Ovary (tissue), 3 donors: ENCODE measurements at regions not wholly inside any gene's neighbourhood (a gene's known extent, or its start where the extent isn't known, plus 50 kb on each side); places are given as distances from the start of the nearest gene placed in this dataset.
"Not testable (repeated sequence)": the region's sequence is repeated elsewhere in the genome, so short reads cannot be mapped to it uniquely, and the experiment has no call there.

ENCODE experiments used
- EP300 ChIP-seq: sonication (generic); formaldehyde crosslinking; IDR thresholded peaks from one replicate; pipeline ENCODE4 v1.6.1; 2017; ENCODE audit warnings: antibody characterized with exemption
- POLR2A ChIP-seq: fragments of 450-650 bp; IDR thresholded peaks from one replicate; pipeline ENCODE4 v1.6.1; 2017; ENCODE audit warnings: antibody characterized with exemption, mild to moderate bottlenecking, moderate library complexity
- TF ChIP-seq, protein P1 (sequence below), 3 donors: fragments of 450-650 bp in 2 of 3; fragments of 200-600 bp in 1 of 3; IDR thresholded peaks; one replicate each; pipeline versions ENCODE4 v1.5.1 to v1.8.0; 2016 to 2022; ENCODE audit warnings: antibody characterized with exemption in 3 of 3, mild to moderate bottlenecking in 1 of 3
- donor health status: DM: no; HTN: no; CAD: no.

DNA sequence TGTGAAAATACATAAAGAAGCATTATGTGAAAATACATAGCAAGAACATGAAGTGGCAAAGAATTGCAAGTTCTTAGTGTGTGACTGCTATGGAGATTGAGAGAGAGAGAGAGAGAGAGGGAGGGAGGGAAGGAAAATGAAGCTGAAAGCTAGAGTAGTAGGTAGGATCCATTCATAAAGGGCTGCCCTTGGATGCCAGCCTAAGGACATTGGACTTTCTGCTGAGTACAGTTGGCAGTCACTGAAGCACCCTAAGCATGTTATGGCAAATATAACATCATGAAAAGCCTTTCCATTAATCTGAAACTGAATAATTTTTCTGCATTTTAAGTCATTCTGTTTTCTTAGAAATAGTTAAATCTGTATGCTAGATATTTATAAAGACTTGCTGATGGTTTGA, 333.4 kb upstream of the NBPF12 start:
- TF ChIP-seq POLR2A, EP300: not testable (repeated sequence)
- TF ChIP-seq, protein P1, sequence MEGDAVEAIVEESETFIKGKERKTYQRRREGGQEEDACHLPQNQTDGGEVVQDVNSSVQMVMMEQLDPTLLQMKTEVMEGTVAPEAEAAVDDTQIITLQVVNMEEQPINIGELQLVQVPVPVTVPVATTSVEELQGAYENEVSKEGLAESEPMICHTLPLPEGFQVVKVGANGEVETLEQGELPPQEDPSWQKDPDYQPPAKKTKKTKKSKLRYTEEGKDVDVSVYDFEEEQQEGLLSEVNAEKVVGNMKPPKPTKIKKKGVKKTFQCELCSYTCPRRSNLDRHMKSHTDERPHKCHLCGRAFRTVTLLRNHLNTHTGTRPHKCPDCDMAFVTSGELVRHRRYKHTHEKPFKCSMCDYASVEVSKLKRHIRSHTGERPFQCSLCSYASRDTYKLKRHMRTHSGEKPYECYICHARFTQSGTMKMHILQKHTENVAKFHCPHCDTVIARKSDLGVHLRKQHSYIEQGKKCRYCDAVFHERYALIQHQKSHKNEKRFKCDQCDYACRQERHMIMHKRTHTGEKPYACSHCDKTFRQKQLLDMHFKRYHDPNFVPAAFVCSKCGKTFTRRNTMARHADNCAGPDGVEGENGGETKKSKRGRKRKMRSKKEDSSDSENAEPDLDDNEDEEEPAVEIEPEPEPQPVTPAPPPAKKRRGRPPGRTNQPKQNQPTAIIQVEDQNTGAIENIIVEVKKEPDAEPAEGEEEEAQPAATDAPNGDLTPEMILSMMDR (IDR thresholded peaks at IDR 0.05): not testable (repeated sequence)
